ENCODE measurements at regions not wholly inside any gene's neighbourhood (a gene's known extent, or its start where the extent isn't known, plus 50 kb on each side); places are given as distances from the start of the nearest gene placed in this dataset.

- Histone ChIP-seq H3K36me3 (no peaks in the 10 kb centered on the region), H3K27me3 (no peaks in the 10 kb centered on the region), H3K9me3 (no peaks in the 10 kb centered on the region), H3K27ac (no peak overlapping the region), H3K4me1 (ENCODE audit: insufficient read depth) (no peaks in the 10 kb centered on the region), H3K4me3 (no peak overlapping the region)
- 37 to 40% (median 38%) methylated on average over 2 of the region's 2 CpGs for WGBS, 3 donors
- DNase-seq = no peak
- TF ChIP-seq POLR2A (IDR thresholded peaks at IDR 0.05) (no peak), EP300 (IDR thresholded peaks at IDR 0.05) (no peak)
- TF ChIP-seq, protein P1, sequence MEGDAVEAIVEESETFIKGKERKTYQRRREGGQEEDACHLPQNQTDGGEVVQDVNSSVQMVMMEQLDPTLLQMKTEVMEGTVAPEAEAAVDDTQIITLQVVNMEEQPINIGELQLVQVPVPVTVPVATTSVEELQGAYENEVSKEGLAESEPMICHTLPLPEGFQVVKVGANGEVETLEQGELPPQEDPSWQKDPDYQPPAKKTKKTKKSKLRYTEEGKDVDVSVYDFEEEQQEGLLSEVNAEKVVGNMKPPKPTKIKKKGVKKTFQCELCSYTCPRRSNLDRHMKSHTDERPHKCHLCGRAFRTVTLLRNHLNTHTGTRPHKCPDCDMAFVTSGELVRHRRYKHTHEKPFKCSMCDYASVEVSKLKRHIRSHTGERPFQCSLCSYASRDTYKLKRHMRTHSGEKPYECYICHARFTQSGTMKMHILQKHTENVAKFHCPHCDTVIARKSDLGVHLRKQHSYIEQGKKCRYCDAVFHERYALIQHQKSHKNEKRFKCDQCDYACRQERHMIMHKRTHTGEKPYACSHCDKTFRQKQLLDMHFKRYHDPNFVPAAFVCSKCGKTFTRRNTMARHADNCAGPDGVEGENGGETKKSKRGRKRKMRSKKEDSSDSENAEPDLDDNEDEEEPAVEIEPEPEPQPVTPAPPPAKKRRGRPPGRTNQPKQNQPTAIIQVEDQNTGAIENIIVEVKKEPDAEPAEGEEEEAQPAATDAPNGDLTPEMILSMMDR (IDR thresholded peaks at IDR 0.05) = no peak
- intact Hi-C loops (cut with DNase I) = no loop called here
These were observed 825.7 kb downstream of the FAM181B start for GRCh38 chr11:81907996-81908395.

DNA sequence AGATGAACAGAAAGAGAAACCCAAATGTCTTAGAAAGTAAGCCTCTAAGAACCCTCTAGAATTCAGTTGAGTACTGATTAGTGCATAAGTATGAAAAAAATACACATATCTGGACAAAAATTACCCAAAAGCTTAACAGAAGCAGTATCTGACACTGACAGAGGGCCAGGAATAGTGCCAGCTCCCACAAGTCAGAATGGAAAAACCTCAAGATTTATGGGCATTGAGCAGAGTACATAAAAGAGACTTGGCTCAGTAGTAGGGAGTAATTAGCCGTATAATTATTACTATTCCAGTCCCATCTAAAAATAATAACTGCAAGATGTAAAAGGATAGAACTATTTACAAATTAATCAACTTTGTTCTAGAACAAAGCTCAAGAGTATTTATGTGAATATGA lies 834.5 kb downstream of the FAM181B start:
- H3K4me1 ChIP-seq (ENCODE audit: insufficient read depth) = no peaks in the 10 kb centered on the region
- TF ChIP-seq POLR2A (IDR thresholded peaks at IDR 0.05) (no peak), EP300 (IDR thresholded peaks at IDR 0.05) (no peak)
- TF ChIP-seq, protein P1 (IDR thresholded peaks at IDR 0.05) = no peak
- H3K36me3 ChIP-seq = no peaks in the 10 kb centered on the region
- intact Hi-C loops (cut with DNase I) = no loop called here
- H3K27ac ChIP-seq = no peak overlapping the region
- no peaks in the 10 kb centered on the region for H3K9me3 ChIP-seq
- no peaks in the 10 kb centered on the region for H3K27me3 ChIP-seq
- WGBS, 3 donors = 35 to 59% (median 56%) methylated on average over 1 of the region's 1 CpG
- H3K4me3 ChIP-seq = no peak overlapping the region
- DNase-seq = no peak

DNA sequence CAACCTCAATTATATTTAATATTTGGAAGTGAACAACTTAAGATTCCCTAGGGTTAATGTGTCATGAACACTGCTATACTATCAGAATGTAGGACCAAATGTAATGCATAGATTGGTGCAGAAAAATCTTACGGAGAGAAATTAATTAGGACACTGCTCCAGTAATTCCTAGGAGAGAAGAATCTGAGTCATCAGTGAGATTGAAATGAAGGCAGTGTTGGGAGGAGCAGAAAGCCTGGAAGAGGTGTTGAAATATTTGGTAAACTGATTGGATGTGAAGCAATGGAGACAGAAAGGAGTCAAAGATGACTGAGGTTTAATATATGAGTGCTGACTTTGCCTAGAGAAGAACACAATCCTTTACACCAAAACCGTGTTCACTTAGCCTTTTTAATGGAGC lies 836.0 kb downstream of the FAM181B start:
- Histone ChIP-seq H3K4me3 (no peak overlapping the region), H3K27me3 (no peaks in the 10 kb centered on the region), H3K36me3 (no peaks in the 10 kb centered on the region), H3K9me3 (no peaks in the 10 kb centered on the region), H3K4me1 (ENCODE audit: insufficient read depth) (no peaks in the 10 kb centered on the region), H3K27ac (no peak overlapping the region)
- no peak for DNase-seq
- TF ChIP-seq EP300 (IDR thresholded peaks at IDR 0.05) (no peak), POLR2A (IDR thresholded peaks at IDR 0.05) (no peak)
- TF ChIP-seq, protein P1 (IDR thresholded peaks at IDR 0.05) = no peak
- 82 to 90% (median 83%) methylated on average over 2 of the region's 2 CpGs for WGBS, 3 donors
- intact Hi-C loops (cut with DNase I) = no loop called here

DNA sequence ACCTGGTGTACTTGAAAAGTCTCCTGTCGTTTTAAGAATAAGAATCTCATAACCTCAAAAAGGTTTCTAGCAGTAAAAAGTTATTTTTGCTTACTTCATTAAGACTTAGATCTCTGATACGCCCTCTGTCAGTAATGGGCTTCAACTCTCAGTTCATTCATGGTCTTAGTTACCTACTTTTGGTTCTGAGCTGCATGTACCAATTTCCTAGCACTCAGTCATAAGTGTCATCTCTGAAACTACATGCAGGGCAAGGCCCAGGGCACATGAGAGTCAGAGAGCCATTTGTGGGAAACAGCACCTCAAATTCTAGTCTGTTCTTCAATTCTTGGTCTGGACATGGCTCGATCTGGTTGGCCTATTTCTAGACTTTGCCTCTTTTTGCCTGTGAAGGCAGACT lies 838.4 kb downstream of the FAM181B start:
- intact Hi-C loops (cut with DNase I) = no loop called here

More for the DNA sequence above, 838.4 kb downstream of the FAM181B start:
- H3K4me3 ChIP-seq = no peak overlapping the region
- DNase-seq = no peak
- no peaks in the 10 kb centered on the region for H3K9me3 ChIP-seq
- TF ChIP-seq, protein P1 (IDR thresholded peaks at IDR 0.05) = no peak
- TF ChIP-seq POLR2A (IDR thresholded peaks at IDR 0.05) (no peak), EP300 (IDR thresholded peaks at IDR 0.05) (no peak)
- H3K27me3 ChIP-seq = no peaks in the 10 kb centered on the region
- H3K4me1 ChIP-seq (ENCODE audit: insufficient read depth) = no peaks in the 10 kb centered on the region
- 60 to 72% (median 63%) methylated on average over 3 of the region's 3 CpGs for WGBS, 3 donors
- H3K27ac ChIP-seq = no peak overlapping the region
- no peaks in the 10 kb centered on the region for H3K36me3 ChIP-seq
